ENCODE measurements at regions not wholly inside any gene's neighbourhood (a gene's known extent, or its start where the extent isn't known, plus 50 kb on each side); places are given as distances from the start of the nearest gene placed in this dataset.
A peak's percentile ranks its signal among the peaks of the same experiment; 100 is the strongest.
"Not testable (repeated sequence)": the region's sequence is repeated elsewhere in the genome, so short reads cannot be mapped to it uniquely, and the experiment has no call there.

GRCh38 chr7:13265271-13265670 is 577.8 kb downstream of the ARL4A start:
- Histone ChIP-seq H3K9me3 (no peaks in the 10 kb centered on the region), H3K4me1 (no peaks in the 10 kb centered on the region), H3K36me3 (no peaks in the 10 kb centered on the region), H3K27ac (no peak overlapping the region), H3K27me3 (no peaks in the 10 kb centered on the region), H3K4me3 (no peak overlapping the region)
- no peak for TF ChIP-seq CTCF (IDR thresholded peaks at IDR 0.05)
- intact Hi-C loops (cut with DNase I; ENCODE audit: low total_unique reads), result no loop called here
- no peak for DNase-seq

- H3K27ac ChIP-seq; H3K27me3 ChIP-seq; H3K4me3 ChIP-seq; DNase-seq; H3K9me3 ChIP-seq; H3K36me3 ChIP-seq; H3K4me1 ChIP-seq; intact Hi-C loops (cut with DNase I; ENCODE audit: low total_unique reads): not testable (repeated sequence)
Observed at GRCh38 chr7:13274205-13274604, 586.8 kb downstream of the ARL4A start.

GRCh38 chr7:13276977-13277376 is 589.5 kb downstream of the ARL4A start:
- Histone ChIP-seq H3K27ac (no peak overlapping the region), H3K4me1 (no peaks in the 10 kb centered on the region), H3K4me3 (no peak overlapping the region), H3K36me3 (no peaks in the 10 kb centered on the region), H3K9me3 (no peaks in the 10 kb centered on the region), H3K27me3 (no peaks in the 10 kb centered on the region)
- intact Hi-C loops (cut with DNase I; ENCODE audit: low total_unique reads), result no loop called here
- no peak for TF ChIP-seq CTCF (IDR thresholded peaks at IDR 0.05)
- DNase-seq, result no peak

- no peak for DNase-seq
- no peak for TF ChIP-seq CTCF (IDR thresholded peaks at IDR 0.05)
- Histone ChIP-seq H3K36me3 (no peaks in the 10 kb centered on the region), H3K4me3 (no peak overlapping the region), H3K9me3 (no peaks in the 10 kb centered on the region), H3K27ac (no peak overlapping the region), H3K4me1 (no peaks in the 10 kb centered on the region), H3K27me3 (no peaks in the 10 kb centered on the region)
- intact Hi-C loops (cut with DNase I; ENCODE audit: low total_unique reads), result no loop called here
Observed at GRCh38 chr7:13278020-13278419, 590.6 kb downstream of the ARL4A start.

GRCh38 chr7:13279854-13280435 is 592.5 kb downstream of the ARL4A start:
- intact Hi-C loops (cut with DNase I; ENCODE audit: low total_unique reads), result loop anchor here (10.0 kb wide), 1 partner anchor 1405 kb away; no protein-coding TSS in a partner anchor
- no peaks in the 10 kb centered on the region for H3K27me3 ChIP-seq
- no peaks in the 10 kb centered on the region for H3K4me1 ChIP-seq
- H3K36me3 ChIP-seq, result no peaks in the 10 kb centered on the region
- TF ChIP-seq CTCF (IDR thresholded peaks at IDR 0.05), result peak; percentile 26 to 39
- no peak for DNase-seq
- no peak overlapping the region for H3K4me3 ChIP-seq
- no peaks in the 10 kb centered on the region for H3K9me3 ChIP-seq
- no peak overlapping the region for H3K27ac ChIP-seq

- Histone ChIP-seq H3K27me3 (no peaks in the 10 kb centered on the region), H3K9me3 (no peaks in the 10 kb centered on the region), H3K27ac (no peak overlapping the region), H3K4me1 (no peaks in the 10 kb centered on the region), H3K36me3 (no peaks in the 10 kb centered on the region), H3K4me3 (no peak overlapping the region)
- no peak for TF ChIP-seq CTCF (IDR thresholded peaks at IDR 0.05)
- no peak for DNase-seq
- intact Hi-C loops (cut with DNase I; ENCODE audit: low total_unique reads), result loop anchor here (10.0 kb wide), 1 partner anchor 1402 kb away; no protein-coding TSS in a partner anchor
Observed at GRCh38 chr7:13282377-13282980, 595.0 kb downstream of the ARL4A start.
